HS-5 (cell line): ENCODE measurements at regions not wholly inside any gene's neighbourhood (a gene's known extent, or its start where the extent isn't known, plus 50 kb on each side); places are given as distances from the start of the nearest gene placed in this dataset.

Experiments used
- DNase-seq: peaks from one replicate; pipeline ENCODE4 v3.0.0-alpha.2; 2012; ENCODE audit warnings: low read depth

GRCh38 chr10:8990280-8990987 lies 935.9 kb downstream of the GATA3 start:
- DNase-seq = no peak

- no peak for DNase-seq
Measured at GRCh38 chr10:8992009-8992408, 937.5 kb downstream of the GATA3 start.

GRCh38 chr10:8993864-8994263 lies 939.4 kb downstream of the GATA3 start:
- DNase-seq = no peak

GRCh38 chr10:8998751-8999150 lies 944.3 kb downstream of the GATA3 start:
- DNase-seq = no peak

GRCh38 chr10:9003122-9003521 lies 948.6 kb downstream of the GATA3 start:
- no peak for DNase-seq

GRCh38 chr10:9004736-9005135 lies 950.2 kb downstream of the GATA3 start:
- DNase-seq = no peak

GRCh38 chr10:9009505-9009904 lies 955.0 kb downstream of the GATA3 start:
- DNase-seq = no peak

GRCh38 chr10:9010093-9010492 lies 955.6 kb downstream of the GATA3 start:
- DNase-seq = no peak

GRCh38 chr10:9010931-9011670 lies 956.6 kb downstream of the GATA3 start:
- DNase-seq = no peak

GRCh38 chr10:9012312-9012711 lies 957.8 kb downstream of the GATA3 start:
- DNase-seq = no peak

GRCh38 chr10:9015005-9015404 lies 960.5 kb downstream of the GATA3 start:
- no peak for DNase-seq

- DNase-seq = no peak
Measured at GRCh38 chr10:9015447-9015846, 961.0 kb downstream of the GATA3 start.

GRCh38 chr10:9016930-9017329 lies 962.4 kb downstream of the GATA3 start:
- DNase-seq = no peak

- no peak for DNase-seq
Measured at GRCh38 chr10:9018195-9019173, 964.0 kb downstream of the GATA3 start.

- no peak for DNase-seq
Measured at GRCh38 chr10:9023206-9023605, 968.7 kb downstream of the GATA3 start.

- no peak for DNase-seq
Measured at GRCh38 chr10:9024210-9024609, 969.7 kb downstream of the GATA3 start.

- DNase-seq = no peak
Measured at GRCh38 chr10:9028231-9028630, 973.7 kb downstream of the GATA3 start.

- DNase-seq = no peak
Measured at GRCh38 chr10:9035355-9035754, 980.9 kb downstream of the GATA3 start.

- DNase-seq = no peak
Measured at GRCh38 chr10:9036711-9037204, 982.3 kb downstream of the GATA3 start.

- no peak for DNase-seq
Measured at GRCh38 chr10:9038146-9038714, 983.7 kb downstream of the GATA3 start.

GRCh38 chr10:9043466-9043865 lies 989.0 kb downstream of the GATA3 start:
- no peak for DNase-seq

GRCh38 chr10:9045311-9045710 lies 990.8 kb downstream of the GATA3 start:
- no peak for DNase-seq
